DMS79 treated with DMSO at 0.1 percent for 48 hours (cell line): ENCODE measurements at regions not wholly inside any gene's neighbourhood (a gene's known extent, or its start where the extent isn't known, plus 50 kb on each side); places are given as distances from the start of the nearest gene placed in this dataset.

Source experiments
- DNase-seq: peaks from one replicate; lab custom pipeline; 2025; lab: John Stamatoyannopoulos, UW

DNA sequence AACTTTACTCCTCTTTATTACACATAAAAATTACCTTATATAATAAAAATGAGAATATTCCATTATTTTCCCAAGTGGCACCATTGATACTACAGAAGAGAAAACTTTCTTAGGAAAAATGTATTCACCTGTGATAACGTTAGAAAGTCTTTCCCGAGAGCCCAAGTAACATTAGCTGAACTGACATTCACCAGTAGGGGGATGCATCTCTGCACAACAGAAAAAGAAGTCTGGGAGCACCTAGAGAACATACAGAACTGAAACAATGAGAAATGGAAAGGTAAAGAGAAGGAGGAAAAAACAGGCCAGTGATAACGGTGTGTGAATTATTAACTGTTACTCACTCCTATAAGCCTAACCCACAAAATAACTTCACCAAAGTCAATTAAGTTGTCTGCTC is 423.3 kb downstream of the CENPC start:
- DNase-seq: no peak

DNA sequence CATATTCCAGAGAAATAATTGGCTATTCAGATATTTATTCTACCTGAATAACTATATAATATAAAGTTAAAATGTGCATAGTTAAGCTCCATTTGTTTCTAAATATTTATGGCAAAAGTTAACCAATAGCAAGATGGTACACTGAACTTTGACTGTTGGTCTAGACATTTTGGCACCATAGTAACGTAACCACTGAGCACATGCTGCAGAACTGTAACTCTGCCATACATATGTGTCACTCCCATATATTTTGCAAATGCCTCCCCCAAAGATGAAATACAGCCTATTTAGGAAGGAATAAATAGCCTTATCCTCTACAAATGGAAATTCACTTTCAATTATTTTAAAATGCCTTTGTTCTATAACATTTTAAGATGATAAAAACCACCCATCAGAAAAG is 424.9 kb downstream of the CENPC start:
- no peak for DNase-seq

DNA sequence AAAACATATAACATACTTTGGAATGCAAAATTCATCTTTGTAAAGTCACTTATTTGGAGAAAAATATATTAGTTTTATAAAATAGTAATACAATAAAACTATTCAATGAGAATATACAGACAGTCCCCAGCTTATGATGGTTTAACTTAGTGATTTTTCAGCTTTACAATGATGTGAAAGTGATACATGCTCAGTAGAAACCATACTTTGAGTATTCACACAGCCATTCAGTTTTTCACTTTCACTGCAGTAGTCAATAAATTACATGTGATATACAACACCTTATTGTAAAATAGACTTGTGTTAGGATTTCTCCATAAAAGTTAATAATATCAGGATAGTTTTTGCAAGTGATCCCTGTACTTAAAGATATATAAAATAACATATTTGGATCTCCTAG is 436.0 kb downstream of the CENPC start:
- DNase-seq: no peak

DNA sequence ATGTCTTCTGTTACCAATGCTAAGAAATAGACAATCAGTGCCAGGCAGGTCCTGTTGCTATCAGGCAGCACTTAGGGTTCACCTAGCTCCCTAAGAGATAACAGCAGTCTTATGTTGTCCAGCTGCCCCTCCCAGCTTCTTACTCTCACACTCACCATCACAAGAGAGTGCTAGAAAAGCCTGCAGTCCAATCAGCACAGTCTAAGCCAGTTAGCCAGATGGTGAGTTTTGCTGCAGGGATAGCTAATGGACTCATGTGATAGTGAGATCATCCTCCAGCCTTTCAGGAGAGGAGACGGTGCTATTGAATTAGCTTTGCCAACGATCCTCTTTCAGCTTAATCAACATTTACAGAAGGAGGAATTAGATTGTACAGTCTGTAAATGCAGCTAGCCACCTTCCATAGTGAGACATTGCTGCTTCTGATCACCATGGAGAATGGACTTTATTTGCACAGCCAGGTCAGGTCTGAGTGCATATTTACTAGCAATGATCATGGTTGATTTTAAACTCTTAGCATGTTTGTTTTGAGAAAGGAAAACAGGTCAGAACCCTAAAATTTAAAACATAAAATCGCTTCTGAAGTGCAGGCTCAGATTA is 438.3 kb downstream of the CENPC start:
- no peak for DNase-seq

DNA sequence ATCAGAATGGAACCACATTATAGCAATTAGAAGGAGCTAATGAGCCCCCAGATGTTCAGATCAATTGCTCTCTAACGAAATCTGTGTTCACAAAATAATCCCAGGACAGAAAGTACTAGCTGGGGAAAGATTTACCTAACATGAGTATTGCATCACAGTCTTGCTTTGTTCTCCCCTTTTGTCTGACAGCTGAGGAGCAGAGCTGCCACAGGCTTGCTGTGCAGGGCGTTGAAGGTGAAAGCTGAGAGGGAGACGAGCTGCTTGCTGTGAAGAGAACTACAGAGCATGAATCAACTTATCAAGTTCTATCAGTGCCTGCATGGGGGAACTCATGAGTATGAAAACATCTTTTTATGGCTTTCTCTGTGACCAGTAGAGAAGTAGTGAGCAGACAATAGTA is 441.2 kb downstream of the CENPC start:
- no peak for DNase-seq

DNA sequence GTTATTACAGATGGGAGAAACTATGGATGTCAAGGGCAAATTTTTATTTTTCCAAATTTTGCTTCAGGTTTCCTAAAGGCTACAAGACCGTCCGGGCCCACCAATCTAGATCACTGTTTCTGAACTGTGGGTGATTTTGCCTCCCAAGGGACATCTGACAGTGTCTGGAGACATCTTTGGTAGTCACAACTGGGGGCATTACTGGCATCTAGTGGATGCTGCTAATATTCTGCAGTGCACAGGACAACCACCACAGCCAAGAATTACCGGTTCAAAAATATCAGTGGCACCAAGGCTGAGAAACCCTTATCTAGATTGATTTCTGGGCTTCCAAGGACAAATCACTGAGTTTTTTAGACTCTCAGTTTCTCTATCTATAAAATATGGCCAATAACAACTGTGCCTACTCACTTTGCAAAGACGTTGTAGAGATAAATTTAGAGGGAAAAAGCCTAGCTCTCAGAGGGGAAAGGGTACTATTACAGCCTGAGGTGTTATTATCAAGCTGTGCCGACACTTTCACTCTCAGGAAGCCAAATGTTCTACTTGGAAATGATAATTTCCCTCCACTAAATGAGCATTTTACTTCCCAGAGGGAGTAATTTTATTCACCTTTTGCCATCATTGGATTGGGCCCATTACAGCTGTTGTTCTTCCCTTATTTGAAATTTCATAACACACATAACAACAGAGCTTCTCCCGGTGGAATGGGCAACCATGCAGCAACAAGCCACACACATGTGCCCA is 442.1 kb downstream of the CENPC start:
- no peak for DNase-seq

DNA sequence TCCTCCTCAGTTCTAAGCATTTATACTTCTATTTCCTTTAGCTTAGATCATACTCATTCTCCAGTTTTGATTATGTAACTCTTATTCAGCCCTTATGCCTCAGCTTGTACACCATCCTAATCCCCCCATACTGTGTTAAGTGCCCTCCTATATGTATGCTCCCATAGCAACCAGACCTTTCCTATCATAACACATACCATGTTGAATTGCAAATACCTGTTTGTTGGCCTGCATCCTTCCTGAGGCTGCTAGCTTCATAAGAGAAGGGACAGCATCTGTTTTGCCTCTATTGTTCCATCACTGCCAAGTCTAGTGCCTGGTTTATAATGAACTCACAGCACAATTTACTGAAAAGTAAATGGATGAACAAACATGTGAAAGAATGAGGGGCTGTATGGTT is 443.7 kb downstream of the CENPC start:
- DNase-seq: no peak

DNA sequence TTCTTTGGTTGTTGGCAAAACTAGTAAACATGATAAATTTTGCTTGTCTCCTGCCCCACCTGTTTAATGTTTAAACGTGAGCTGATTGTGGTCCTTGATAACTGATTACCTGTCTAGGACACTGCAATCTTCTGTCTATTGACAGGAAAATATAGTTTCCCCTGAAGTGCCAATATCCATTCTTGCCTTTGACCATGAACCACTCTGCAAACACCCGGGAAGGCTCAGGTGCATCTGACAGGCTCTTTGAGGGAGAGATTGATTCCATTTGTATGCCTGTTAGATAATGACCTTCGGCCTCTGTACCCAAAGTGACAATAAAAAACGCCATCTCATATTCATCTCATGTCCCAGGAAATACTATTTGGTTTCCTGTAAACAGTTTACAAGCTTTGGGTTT is 453.0 kb downstream of the CENPC start:
- no peak for DNase-seq

DNA sequence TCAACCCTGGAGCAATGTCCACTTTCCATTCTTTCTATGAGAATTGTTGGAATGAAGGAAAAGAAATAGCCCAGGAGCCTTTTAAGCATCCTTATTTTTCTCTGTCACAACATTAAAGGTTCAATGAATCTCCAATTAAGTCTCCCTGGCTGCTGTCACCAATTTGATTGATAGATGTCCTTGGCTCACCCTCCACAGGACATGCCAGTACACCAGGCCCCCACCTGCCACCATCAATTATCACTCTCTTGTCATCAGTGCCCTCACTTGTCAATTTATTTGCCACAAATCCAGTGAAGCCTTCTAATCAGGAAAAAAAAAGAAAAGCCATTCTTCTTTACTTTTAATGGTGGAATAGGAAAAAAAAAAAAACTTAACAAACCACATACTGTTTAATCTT is 453.6 kb downstream of the CENPC start:
- DNase-seq: no peak

DNA sequence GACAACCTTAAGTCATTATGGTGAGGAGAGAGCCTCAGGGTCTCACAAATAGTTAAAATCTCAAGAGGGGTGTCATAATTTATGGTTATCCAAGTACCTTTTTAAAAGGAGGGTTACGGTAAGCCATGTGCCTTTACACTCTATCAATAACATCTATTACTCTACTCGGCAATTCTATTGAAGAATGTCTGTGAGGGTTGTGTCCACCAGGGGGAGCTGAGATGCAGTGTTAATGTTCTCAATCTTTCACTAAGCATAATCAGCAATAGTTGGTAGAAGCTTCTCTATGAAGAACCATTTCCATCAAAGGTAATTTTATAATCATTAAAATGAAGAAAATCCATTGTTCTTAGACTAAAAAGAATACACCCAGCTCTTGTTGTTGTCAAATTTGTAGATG is 457.4 kb downstream of the CENPC start:
- no peak for DNase-seq

DNA sequence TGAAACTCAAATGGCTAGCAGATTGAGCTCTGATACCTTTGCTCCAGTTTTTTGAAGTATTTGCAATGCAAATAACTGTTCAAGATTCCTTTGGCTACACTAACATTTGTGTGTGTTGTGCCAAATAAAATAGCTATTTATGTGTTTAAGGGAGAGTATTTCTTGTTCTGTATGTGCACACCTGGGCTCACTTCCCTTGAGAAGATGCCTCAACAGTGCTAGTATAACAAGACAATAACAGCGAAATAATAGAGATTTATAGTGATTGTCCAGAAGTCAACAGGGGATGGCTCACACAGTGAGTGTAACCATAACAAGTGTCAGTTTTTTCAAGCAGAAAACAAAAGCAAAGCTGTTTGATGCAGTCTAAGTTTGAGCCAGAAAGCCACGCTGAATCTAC is 460.5 kb downstream of the CENPC start:
- DNase-seq: no peak

DNA sequence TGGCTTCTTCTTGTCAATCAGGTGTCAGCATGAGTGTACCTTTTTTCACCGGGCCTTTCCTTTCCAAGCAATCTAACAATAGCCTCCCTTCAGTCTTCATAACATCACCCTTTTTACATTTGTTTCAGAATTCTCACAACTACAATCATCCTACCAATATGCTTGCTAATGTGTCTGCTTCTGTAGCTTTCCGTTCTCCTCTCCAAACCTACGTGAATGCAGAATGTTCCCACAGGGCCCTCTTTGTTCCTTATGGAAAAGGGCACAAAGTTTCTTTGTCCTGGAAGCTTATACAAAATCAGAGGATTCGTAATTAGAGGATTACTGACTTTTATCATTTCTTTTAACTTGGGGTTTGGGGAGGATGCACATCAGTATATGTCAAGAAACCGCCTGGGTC is 461.8 kb downstream of the CENPC start:
- DNase-seq: no peak

DNA sequence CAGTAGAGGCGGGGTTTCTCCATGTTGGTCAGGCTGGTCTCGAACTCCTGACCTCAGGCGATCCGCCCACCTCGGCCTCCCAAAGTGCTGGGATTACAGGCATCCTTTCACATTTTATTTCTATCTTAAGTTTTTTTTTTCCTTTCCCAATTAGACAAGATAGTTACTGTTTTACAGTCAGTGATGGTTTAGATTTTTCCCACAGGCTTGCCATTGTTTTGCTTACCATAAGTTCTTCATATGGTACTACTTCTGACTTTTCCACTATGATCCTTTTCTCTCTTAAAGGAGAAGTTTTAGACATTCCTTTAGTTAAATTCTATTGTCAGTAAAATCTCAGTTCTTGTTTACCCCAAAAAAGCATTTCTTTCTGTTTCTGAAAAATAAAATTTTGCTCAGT is 462.6 kb downstream of the CENPC start:
- DNase-seq: no peak

DNA sequence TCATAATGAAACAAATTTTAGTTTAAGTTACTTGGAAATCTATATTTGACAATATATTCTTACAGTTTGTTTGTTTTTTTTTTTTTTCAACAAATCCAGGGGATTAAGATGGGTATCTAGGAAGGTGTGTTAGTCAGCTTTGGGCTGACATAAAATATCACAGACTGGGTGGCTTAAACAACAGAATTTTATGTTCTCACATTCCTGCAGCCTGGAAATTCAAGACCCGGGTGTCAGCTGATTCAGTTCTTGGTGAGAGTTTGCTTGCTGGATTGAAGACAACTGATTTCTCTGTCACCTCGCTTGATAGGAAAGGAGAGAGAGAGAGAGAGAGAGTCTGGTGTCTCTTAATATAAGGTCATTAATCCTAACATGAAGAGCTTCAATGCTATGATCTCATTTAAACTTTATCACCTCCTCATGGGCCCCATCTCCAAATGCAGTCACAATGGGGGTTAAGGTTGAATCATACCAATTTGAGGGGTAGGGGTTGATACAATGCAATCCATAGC is 465.2 kb downstream of the CENPC start:
- no peak for DNase-seq

DNA sequence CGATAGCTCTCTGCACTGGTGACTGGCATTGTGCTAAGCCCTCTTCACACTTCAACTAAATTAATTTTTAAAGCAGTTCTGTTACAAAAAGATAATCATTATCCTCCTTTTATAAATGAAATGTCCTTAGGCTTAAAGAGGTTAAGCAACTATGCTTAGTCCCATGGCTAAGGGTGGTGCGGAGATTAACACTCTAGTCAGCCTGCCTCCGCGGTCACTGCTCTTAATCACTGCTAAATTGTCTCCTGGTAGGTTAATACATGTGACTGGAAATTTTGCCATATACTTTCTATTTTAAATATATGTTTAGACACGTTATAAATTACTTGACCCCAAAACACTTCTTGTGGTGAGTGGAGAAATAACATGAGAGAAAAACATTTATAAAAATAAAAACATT is 473.7 kb downstream of the CENPC start:
- DNase-seq: no peak

DNA sequence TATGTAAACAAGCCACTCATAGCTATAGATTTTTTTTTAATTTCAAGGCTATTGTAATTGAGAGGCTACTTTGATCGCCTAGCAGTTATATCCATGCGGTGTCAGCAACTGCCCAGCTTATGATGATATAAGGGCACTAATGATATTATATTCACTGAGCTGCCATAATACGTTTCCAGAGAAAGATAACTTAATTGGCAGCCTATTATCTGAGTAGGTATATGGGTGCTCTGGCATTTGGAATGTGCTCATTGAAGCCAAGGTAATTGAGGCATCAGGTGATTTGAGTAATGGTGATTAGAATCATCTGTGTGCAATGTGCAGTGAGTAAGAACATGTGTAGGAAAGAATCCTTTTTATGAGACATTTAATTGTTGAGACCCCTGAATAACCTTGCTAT is 490.0 kb downstream of the CENPC start:
- no peak for DNase-seq

DNA sequence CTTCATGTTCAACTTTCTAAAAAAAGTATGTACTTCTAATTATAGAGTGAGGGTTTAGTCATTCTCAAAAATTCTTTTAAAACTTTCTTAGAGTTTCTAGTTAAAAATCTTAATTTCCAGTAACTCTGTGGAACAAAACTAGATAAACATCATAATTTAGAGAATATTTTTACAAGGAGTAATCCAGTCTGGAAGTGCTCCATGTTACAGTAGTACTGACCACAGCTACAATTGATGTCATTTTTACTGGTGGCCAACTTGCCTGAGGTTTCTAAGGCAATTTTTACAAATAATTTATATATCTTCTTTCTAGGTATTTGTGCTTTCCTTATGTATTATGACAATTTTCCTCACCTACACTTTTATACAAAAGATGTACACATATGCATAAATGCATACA is 490.4 kb downstream of the CENPC start:
- no peak for DNase-seq

DNA sequence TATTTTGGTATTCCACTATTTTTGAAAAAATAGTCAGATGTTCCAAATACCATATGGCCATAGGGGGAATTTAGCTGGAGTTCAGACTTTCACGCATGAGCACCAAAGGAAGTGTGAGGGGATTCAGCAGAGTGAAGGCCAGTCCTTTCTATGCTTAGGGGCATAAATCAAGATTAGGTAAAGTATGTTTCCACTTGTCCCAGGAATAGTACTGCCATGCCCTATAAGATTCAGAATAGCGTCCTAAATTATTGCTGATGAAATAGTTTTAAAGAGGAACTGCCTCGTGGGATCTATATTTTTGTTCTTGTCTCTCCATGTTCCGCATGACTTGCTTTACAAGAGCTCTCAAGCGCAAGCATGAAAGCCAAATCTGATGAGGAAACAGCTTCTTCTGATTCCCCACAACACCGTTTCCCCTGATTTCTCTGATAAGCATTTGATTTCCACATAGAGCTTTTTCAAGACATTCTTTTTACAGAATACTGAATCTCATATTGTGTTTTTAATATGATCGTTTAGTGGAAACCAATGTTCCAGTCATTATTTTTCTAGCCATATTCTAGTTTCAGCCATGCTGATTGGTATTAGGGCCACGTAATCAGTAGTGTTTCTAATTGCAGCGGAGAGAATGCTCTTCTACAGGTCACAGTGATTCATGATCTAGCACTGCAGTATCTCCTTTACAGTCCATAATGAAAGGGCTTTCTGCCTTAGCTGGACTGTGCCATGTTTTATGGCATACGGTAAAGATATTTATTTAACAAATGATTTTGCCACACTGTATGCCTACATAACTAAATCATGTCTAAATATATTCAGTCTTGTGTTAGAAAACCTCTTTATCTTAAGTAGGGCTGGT is 492.3 kb downstream of the CENPC start:
- peak; percentile 27 for DNase-seq

DNA sequence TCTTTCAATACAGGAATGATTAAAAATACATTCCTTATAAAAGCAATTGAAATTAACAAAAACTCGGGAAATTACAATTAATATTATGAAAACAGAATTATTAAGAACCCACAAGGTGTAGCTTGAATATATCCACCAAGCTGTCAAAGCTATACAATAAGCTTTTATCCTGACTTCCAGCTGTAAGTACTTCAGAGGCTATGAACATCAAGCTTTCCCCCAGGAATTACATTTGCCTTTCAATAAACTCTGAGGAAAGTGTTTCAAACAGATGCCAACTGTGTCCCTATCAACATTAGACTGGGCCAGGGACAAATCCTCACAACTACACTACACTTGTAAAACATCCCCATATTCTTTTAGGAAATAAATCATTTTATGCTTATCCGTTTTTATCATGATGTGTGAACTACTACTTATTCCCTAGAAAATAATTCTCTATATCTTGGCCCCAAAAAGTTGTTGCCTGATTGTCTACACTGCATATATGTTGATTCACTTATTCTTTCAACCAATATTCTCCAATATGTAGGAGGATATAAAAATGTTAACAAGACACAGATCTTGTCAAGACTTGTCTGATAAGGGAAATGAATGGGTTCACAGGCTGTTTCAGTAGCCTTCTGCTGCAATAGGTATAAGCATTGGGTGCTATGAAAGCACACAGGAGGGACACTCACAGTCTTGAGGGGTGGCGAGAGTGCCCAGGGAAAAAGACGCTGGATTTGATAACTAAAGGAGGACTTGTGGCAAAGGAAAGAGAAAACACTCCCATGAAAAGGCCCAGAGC is 494.1 kb downstream of the CENPC start:
- DNase-seq: no peak

DNA sequence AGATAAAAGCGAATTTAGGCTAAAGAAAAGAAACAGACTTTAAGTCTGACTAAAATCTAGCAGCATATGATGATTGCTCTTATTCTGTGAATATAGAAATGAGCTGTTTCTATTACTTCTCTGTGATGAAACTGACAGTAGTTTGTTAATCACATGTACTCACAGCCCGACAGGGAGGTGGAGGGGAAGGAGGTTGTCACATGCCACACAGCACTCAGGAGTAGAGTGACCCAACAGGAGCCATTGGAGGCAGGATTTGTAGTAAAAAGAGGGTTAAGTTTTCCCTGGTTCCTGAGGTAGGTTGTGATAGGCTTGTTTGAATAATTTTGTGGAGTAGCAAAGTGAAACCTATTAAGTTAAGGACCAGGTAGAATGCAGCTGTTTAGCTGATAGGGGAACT is 495.9 kb downstream of the CENPC start:
- DNase-seq: no peak

DNA sequence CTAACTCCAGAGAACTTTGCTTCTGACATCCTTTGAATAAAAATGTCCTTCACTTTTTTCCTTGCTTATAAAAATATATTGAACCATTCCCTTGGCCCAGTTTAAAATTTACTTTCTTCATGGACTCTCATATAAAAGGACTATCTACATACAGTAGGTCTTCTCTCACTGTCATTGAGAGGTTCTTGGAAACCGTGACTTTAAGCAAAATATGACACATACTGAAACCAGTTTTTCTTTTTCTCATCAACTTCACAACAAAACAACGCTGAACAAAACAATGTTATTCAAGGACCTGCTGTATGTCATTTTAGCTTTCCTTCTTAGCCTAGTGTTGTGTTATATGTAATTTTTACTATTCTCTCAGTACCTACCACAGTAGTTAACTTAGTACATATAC is 496.8 kb downstream of the CENPC start:
- no peak for DNase-seq

DNA sequence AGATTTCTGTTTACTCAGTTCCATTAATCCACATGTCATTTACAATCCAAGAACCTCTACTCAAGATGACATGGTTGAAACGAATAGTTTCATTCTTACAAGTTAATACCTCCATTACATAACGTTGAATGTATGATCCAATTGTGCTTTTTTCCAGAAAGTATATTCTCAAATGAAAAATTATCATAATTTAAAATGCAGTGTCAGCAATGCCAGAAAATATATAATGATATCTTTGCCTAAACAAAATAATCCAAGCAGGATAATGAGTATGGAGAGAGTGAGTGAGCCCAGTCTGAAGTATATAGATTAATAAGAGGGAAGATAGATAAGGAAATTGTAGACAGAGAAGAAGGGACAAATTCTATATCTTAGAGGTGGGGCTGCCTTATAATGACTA is 505.0 kb downstream of the CENPC start:
- DNase-seq: no peak
